Loucy (cell line): ENCODE measurements at regions not wholly inside any gene's neighbourhood (a gene's known extent, or its start where the extent isn't known, plus 50 kb on each side); places are given as distances from the start of the nearest gene placed in this dataset.
"Not testable (repeated sequence)": the region's sequence is repeated elsewhere in the genome, so short reads cannot be mapped to it uniquely, and the experiment has no call there.

Source experiments
- H2AFZ ChIP-seq: fragments of 200-600 bp; sonication (generic); 2 replicates; pipeline ENCODE4 v1.6.0; 2016; ENCODE audit warnings: antibody characterized with exemption, mild to moderate bottlenecking, low read length, moderate library complexity
- H3F3A ChIP-seq: fragments of 200-600 bp; 2 replicates; pipeline ENCODE4 v1.6.0; 2016; ENCODE audit warnings: antibody characterized with exemption, low read depth, mild to moderate bottlenecking
- H3K27me3 ChIP-seq: fragments of 200-600 bp; sonication (generic); 2 replicates; pipeline ENCODE4 v1.6.1; 2014; ENCODE audit warnings: low read length, mild to moderate bottlenecking; ENCODE audit not compliant: insufficient read depth, poor library complexity, severe bottlenecking
- H3K36me3 ChIP-seq: fragments of 200-600 bp; sonication (generic); 2 replicates; pipeline ENCODE4 v1.6.1; 2016; ENCODE audit warnings: low read length; ENCODE audit not compliant: insufficient read depth
- H3K4me1 ChIP-seq: fragments of 200-600 bp; sonication (generic); 2 replicates; pipeline ENCODE4 v1.5.1; 2014; ENCODE audit warnings: low read length, mild to moderate bottlenecking; ENCODE audit not compliant: insufficient read depth, poor library complexity, severe bottlenecking
- H3K4me2 ChIP-seq: fragments of 200-600 bp; sonication (generic); 2 replicates; pipeline ENCODE4 v1.6.0; 2014; ENCODE audit warnings: antibody characterized with exemption, low read length, low read depth, mild to moderate bottlenecking; ENCODE audit not compliant: poor library complexity, severe bottlenecking
- H3K4me3 ChIP-seq: fragments of 200-600 bp; sonication (generic); 2 replicates; pipeline ENCODE4 v1.5.1; 2014; ENCODE audit warnings: low read length, mild to moderate bottlenecking, mixed read lengths; ENCODE audit not compliant: poor library complexity, severe bottlenecking
- H3K79me2 ChIP-seq: fragments of 200-600 bp; sonication (generic); 2 replicates; pipeline ENCODE4 v1.6.1; 2014; ENCODE audit warnings: low read length; ENCODE audit not compliant: insufficient read depth
- H3K9ac ChIP-seq: fragments of 200-600 bp; sonication (generic); 2 replicates; pipeline ENCODE4 v1.6.0; 2014; ENCODE audit warnings: mild to moderate bottlenecking, low read depth, low read length, moderate library complexity; ENCODE audit not compliant: poor library complexity, severe bottlenecking
- H3K9me2 ChIP-seq: fragments of 200-600 bp; sonication (generic); replicated peaks from 2 replicates; pipeline ENCODE4 v1.6.1; 2016; ENCODE audit warnings: low read depth, low read length, mixed read lengths
- H3K9me3 ChIP-seq: fragments of 200-600 bp; sonication (generic); 2 replicates; pipeline ENCODE4 v1.6.1; 2014; ENCODE audit warnings: mild to moderate bottlenecking, antibody characterized with exemption, low read length, low read depth; ENCODE audit not compliant: insufficient read depth
- H4K20me1 ChIP-seq: fragments of 200-600 bp; sonication (generic); 2 replicates; pipeline ENCODE4 v1.6.0; 2014; ENCODE audit warnings: antibody characterized with exemption, low read length, mild to moderate bottlenecking; ENCODE audit not compliant: insufficient read depth, poor library complexity, severe bottlenecking
- EZH2phosphoT487 ChIP-seq: fragments of 200-600 bp; IDR thresholded peaks from 2 replicates; pipeline ENCODE4 v1.6.1; 2018; ENCODE audit warnings: antibody characterized with exemption, mild to moderate bottlenecking, moderate library complexity, borderline replicate concordance
- TF ChIP-seq, protein P1 (sequence below): fragments of 200-600 bp; sonication (generic); conservative IDR thresholded peaks from 2 replicates; pipeline ENCODE4 v1.5.1; 2014; ENCODE audit warnings: mild to moderate bottlenecking, antibody characterized with exemption, low read length

DNA sequence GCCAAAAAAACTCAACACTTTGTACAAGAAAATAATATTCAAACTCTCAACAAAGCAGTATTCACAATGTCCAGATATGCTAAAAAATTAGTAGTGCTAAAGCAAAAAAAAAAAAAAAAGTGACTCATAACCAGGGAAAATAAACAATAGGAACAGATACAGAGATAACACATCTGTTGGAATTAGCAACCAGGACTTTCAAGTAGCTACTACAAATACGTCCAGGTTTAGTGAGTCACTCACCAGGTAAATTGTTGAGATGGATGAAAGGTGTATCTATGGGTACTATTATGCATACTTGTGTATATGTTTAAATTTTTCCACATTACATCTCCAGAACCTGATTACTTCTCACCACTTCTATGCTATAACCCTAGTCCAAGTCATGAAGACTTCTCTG, 144.8 kb upstream of the SLC35F3 start:
- no peaks in the 10 kb centered on the region for H4K20me1 ChIP-seq
- no peak overlapping the region for H3K4me2 ChIP-seq
- H3K36me3 ChIP-seq, result no peaks in the 10 kb centered on the region
- no peak overlapping the region for H3K9ac ChIP-seq
- TF ChIP-seq, protein P1, sequence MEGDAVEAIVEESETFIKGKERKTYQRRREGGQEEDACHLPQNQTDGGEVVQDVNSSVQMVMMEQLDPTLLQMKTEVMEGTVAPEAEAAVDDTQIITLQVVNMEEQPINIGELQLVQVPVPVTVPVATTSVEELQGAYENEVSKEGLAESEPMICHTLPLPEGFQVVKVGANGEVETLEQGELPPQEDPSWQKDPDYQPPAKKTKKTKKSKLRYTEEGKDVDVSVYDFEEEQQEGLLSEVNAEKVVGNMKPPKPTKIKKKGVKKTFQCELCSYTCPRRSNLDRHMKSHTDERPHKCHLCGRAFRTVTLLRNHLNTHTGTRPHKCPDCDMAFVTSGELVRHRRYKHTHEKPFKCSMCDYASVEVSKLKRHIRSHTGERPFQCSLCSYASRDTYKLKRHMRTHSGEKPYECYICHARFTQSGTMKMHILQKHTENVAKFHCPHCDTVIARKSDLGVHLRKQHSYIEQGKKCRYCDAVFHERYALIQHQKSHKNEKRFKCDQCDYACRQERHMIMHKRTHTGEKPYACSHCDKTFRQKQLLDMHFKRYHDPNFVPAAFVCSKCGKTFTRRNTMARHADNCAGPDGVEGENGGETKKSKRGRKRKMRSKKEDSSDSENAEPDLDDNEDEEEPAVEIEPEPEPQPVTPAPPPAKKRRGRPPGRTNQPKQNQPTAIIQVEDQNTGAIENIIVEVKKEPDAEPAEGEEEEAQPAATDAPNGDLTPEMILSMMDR, result no peak
- no peak for TF ChIP-seq EZH2phosphoT487
- H3K27me3 ChIP-seq, result no peaks in the 10 kb centered on the region
- no peaks in the 10 kb centered on the region for H3K9me3 ChIP-seq
- H2AFZ ChIP-seq, result no peak overlapping the region
- no peaks in the 10 kb centered on the region for H3K9me2 ChIP-seq
- no peaks in the 10 kb centered on the region for H3F3A ChIP-seq
- H3K79me2 ChIP-seq, result no peaks in the 10 kb centered on the region
- H3K4me3 ChIP-seq, result no peak overlapping the region
- H3K4me1 ChIP-seq, result no peaks in the 10 kb centered on the region

DNA sequence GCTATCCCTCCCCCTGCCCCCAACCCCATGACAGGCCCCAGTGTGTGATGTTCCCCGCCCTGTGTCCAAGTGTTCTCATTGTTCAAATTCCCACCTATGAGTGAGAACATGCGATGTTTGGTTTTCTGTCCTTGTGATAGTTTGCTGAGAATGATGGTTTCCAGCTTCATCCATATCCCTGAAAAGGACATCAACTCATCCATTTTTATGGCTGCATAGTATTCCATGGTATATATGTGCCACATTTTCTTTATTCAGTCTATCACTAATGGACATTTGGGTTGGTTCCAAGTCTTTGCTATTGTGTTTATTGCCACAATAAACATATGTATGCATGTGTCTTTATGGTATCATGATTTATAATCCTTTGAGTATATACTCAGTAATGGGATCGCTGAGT, 140.2 kb upstream of the SLC35F3 start:
- H3F3A ChIP-seq, H3K9ac ChIP-seq: not testable (repeated sequence)

DNA sequence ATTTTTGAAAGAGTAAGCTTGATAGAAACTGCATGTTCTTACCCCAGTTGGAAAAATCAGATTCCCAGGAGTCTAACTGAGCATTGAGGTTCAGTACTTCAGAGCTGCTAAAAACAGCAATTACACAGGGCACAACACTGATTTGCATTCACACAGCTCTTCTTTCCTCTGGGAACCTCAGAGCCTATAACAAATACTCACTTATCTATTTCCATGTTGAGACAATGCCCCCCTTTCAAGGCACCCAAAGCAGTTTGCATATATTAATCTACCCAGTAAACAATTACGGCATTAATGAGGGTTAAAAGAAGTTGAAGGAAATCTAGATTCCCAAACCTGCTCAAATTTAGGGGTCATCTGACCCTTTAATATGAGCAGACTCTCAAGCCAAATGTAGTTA, 126.9 kb upstream of the SLC35F3 start:
- no peak overlapping the region for H2AFZ ChIP-seq
- H3K4me1 ChIP-seq, result no peaks in the 10 kb centered on the region
- H3K9me2 ChIP-seq, result no peaks in the 10 kb centered on the region
- no peaks in the 10 kb centered on the region for H3K79me2 ChIP-seq
- no peaks in the 10 kb centered on the region for H3F3A ChIP-seq
- no peak for TF ChIP-seq EZH2phosphoT487
- TF ChIP-seq, protein P1, result no peak
- no peak overlapping the region for H3K9ac ChIP-seq
- H4K20me1 ChIP-seq, result no peaks in the 10 kb centered on the region
- no peaks in the 10 kb centered on the region for H3K9me3 ChIP-seq
- H3K4me2 ChIP-seq, result no peak overlapping the region
- H3K27me3 ChIP-seq, result no peaks in the 10 kb centered on the region
- no peak overlapping the region for H3K4me3 ChIP-seq
- H3K36me3 ChIP-seq, result no peaks in the 10 kb centered on the region

More for the DNA sequence above, 140.2 kb upstream of the SLC35F3 start:
- not testable (repeated sequence) for H3K27me3 ChIP-seq, H3K36me3 ChIP-seq, H3K4me3 ChIP-seq, H3K79me2 ChIP-seq, H2AFZ ChIP-seq, H3K4me1 ChIP-seq, H3K9me2 ChIP-seq, H4K20me1 ChIP-seq, H3K4me2 ChIP-seq, H3K9me3 ChIP-seq

DNA sequence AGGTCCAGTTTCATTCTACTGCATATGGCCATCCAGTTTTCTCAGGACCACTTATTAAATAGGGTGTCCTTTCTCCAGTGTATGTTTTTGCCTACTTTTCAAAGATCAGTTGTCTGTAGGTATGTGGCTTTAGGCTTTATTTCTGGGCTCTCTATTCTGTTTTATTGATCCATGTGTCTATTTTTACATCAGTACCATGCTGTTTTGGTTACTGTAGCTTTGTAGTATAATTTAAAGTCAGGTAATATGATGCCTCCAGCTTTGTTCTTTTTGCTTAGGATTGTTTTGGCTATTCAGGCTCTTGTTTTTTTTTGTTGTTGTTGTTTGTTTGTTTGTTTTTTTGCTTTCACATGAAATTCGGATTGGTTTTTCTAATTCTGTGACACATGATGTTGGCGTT, 124.4 kb upstream of the SLC35F3 start:
- no peaks in the 10 kb centered on the region for H4K20me1 ChIP-seq
- H3K9me3 ChIP-seq, result no peaks in the 10 kb centered on the region
- H3K4me2 ChIP-seq, result no peak overlapping the region
- no peaks in the 10 kb centered on the region for H3K27me3 ChIP-seq
- TF ChIP-seq, protein P1, result no peak
- TF ChIP-seq EZH2phosphoT487, result no peak
- no peak overlapping the region for H2AFZ ChIP-seq
- no peaks in the 10 kb centered on the region for H3K36me3 ChIP-seq
- no peak overlapping the region for H3K4me3 ChIP-seq
- H3K9ac ChIP-seq, result no peak overlapping the region
- H3F3A ChIP-seq, result no peaks in the 10 kb centered on the region
- no peaks in the 10 kb centered on the region for H3K79me2 ChIP-seq
- H3K9me2 ChIP-seq, result no peaks in the 10 kb centered on the region
- no peaks in the 10 kb centered on the region for H3K4me1 ChIP-seq
